Activated effector memory CD4-positive, alpha-beta T cell treated with anti-CD3 and anti-CD28 coated beads, Interleukin-2, amount 50 U/mL, for 16 hours (primary cell): ENCODE measurements at regions not wholly inside any gene's neighbourhood (a gene's known extent, or its start where the extent isn't known, plus 50 kb on each side); places are given as distances from the start of the nearest gene placed in this dataset.

Experiments
- DNase-seq: peaks from one replicate; pipeline ENCODE4 v3.0.0-alpha.2; 2020

DNA sequence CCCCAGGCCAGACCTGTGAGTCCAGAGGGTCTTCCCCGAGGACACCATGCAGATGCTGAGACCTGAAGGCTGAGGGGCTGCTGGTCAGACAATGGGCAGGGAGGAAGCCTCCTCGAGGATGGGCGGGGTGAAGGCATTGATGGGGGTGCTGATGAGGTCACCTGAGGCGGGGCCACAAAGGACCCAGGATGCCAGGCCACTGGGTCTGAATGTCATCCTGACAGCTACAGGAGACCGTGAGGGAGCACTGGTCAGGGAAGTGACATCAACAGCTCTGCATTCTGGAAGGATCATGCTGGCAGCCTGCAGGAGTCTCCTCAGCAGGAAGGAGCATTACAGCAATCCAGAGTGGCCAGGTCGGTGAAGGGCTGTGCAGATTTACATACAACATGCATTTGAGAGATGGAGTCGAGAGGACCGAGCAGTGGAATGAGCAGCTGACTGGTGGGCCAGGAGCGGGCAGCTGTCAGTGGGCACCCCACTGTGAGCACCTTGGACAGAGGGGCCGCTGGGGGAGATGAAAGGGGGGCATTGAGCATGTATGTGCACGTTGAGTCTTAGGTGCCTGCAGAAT, 77.7 kb upstream of the ADAMTS2 start:
- DNase-seq, result no peak

DNA sequence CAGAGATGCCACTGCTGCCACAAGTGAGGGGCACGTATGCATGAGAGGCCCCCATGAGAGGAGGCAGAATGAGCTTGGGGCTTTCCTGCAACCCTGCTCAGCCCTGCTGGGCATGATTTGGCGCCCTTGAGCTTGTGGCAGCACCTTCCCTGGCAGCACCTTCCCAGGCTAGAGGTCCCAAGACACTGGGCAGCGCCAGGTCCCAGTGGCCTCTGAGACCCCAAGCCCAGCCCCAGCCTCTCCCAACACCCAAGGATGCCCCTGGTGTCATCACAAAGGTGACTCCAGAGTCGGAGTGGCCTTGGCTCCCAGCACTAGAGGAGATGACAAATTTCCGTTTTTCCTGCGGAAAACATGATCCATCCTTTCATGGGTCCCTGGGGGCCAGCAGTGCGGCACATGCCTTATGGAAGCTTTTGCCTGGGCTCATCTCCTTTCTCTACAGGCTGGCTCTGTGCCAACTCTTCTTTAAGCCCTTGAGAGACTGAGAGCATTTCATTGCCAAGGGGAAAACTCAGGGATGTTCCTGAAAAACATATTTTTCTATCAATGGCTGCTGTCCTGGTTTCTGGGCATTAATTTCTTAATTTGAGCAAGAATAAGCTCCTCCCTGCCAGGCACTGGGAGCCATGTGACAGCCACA, 77.1 kb upstream of the ADAMTS2 start:
- no peak for DNase-seq

DNA sequence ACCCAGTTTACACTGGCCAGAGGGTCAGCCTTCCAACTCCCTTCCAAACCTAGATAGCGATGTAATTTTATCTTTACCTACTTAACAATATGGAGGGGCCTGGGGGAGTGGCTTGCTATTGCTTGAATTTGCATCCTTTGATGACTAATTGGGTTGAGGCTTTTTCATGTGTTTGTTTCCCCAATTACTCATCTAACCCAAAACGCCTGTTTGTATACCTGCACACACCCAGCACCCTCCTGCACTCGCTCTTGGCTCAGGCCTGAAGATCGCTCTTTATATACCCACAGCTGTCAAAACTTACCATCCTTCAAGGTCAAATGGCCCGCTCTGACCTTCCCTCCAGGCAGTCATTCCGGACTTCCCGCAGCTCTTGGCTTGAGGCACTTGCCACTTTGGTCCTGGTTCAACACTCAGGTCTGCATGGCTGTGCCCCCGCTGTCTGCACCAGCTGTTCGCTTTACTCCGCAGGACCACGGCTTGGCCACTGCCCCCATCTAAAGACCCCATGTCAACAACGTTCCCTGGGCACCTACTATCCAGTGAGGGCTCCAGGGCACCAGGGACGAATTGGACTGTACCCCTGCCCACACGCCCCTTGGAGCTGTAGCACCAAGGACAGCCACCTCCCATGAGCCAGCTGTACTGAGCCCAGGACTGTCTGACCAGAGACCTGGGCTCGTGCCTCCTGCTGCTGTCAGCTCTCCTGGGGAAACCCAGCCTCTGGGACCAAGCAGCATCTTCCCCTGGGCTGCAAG, 76.1 kb upstream of the ADAMTS2 start:
- DNase-seq, result no peak

DNA sequence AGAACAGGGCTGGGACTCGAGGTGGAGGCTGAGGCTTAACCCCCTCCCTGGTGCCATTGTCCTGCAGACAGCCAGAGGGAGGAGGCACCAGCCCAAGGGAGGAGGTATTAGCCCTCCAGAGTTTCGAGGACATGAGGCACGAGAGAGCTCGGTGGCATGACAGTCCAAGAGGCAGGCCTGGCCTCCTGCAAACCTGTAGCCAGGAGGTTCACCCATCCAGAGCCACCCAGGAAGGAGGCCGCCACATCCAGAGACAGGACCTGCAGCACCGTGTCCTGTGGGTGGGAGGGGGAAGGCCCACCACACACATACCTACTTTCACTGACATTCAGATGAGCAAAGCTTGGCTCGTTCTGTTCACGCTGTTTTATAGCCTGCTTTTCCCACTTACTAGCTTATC, 75.2 kb upstream of the ADAMTS2 start:
- no peak for DNase-seq

DNA sequence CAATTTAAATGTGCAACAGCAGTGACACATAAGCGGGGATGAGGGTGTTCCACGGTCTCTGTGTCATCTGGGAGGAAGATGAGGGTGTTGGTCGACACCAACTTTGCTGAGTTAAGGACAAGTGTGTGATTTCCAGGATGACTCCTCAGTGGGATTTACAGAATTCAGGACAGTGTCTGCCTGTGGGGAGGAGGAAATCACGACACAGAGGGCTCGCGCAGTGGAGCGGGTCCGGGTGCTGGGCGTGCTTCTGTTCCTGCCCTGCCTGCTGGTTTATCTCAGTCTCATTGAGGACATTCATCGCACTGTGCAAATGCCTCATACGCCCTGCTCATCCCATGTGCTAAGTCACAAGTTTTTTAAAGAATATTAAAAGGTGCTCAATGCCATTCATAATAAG, 73.7 kb upstream of the ADAMTS2 start:
- no peak for DNase-seq

DNA sequence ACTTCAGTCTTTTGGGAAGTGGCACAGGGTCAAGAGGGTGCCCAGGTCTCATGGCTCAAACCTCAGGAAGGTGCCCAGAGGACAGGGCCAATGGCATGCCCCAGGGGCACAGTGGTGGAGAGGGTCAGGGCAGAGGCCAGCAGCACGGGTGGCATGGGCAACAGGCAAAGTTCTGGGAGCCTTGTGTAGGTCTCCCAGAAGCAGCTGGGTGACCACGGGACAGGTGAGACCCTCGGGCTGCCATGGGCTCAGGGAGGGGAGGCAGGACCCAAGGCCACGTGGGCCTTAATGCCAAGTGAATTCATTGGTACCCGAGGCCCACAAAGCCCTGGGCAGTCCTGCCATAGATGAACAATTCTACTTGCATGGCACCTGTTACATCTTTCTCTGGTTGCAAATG, 72.4 kb upstream of the ADAMTS2 start:
- no peak for DNase-seq

DNA sequence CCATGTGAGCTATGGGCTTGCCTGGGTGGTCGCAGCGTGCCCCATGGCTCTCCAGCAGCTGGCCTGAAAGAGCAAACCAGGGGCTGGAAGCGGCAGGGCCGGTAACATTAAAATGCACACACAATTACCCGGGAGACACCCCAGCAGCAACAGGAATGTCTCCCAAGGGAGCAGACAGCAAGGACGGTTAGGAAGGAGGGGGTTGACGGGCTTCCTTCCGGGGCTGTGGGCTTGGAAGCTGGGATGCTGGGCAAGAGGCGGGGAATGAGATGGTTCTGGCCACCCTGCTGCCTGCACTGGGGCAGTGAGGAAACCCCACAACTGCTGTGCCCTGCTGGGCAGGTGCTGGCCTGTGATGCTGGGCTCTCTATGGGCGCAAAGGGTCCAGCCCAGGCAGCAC, 71.8 kb upstream of the ADAMTS2 start:
- no peak for DNase-seq

DNA sequence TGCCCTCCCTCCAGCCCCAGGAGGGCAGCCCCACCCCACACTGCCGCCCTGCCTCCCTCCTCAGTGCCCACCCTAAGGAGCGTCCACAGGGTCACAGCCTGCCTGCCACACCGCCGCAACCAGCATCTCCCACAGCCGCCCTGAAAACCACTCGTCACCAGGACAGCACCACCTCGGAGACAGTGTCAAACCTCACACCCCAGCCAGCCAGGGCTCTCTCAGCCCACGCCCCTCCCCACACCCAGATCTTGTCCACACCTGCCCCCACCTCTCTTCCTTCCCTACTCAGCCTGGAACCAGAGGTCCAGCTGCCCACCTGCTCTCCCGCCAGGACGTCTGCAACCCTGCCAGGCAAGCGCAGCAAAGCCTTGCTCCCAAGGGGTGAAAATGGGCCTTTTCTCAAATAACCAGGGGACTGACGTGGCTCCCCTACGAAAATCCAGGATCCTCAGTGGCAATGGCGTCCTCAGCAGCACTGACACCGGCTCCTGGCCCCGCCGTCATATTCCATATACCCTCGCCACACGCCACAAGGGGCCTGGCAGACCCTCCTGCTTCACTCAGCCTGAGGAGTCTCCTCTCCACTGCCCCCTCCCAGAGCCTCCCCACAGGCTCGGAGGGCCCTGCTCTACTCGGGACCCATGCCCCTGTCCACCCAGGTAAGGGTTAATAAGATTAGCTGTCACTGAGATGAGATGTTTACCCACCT, 71.0 kb upstream of the ADAMTS2 start:
- no peak for DNase-seq

DNA sequence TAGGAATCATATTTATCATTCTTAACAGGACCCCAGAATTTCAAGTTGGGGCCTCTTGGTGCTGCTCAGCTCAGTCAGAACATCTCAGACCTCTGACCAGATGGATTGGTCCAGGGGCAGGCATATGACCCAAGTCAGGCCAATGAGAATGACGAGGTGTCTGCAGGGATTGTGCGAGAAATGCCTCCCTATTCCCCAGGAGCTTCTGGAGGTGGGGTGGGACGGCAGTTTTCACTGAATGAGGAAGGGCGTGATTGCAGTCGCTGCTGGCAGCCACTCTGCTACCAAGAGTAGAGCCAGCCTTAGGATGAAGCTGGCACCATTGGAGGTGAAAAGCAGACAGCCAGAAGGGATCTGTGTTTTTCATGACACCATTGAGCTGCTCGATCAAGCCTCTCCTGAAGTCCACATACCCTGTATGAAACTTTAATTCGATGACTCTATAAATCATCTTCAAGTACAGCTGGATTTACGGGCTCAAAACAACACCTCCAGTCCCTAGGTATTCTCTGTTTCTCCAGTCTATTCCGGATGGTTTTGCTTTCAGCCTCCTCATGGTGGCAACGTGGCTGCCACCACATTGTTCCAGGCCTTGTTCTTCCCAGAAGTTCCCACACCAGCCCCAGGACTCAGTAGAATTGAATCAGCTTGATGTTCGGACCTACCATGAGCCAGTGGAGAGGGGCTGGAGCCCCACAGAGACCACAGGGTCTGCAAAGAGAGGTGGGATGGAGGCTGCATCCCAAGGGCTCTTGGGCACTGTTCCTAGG, 70.2 kb upstream of the ADAMTS2 start:
- no peak for DNase-seq

DNA sequence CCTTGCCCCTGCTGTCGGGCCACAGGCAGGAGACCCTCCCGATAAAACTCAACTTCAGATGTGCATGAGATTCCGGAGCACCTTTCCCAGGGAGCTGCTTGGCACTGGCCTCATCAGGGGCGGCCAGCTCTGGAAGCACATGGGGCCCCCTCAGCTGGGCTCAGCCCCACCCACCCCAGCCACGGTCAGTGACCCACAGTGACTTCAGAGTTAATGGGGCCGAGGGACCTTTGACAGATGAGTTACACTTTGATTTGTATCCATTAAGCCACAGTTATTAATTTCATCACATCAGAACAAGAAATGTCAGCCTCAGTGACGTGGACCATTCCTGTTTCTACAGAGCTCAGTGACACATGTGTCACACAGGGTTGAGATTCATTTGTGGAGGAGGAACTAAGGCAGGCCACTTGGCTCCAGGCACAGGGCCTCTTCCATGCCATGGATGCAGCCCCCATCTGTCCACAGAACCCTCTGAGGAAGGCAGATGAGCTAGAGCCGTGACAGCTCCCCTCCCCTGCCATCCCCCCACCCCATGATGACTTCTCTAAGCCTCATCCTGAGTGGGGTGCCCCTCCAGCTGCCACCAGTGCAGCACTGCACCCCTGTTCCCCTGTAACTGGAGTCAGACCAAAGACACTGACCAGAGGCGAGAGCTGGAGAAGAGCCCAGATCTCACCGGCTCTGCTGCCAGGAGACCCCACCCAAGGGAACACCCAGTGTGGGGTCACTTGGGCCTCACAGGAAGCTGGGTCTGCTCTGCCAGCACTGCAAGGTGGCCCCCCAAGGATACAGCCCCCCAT, 69.4 kb upstream of the ADAMTS2 start:
- no peak for DNase-seq

DNA sequence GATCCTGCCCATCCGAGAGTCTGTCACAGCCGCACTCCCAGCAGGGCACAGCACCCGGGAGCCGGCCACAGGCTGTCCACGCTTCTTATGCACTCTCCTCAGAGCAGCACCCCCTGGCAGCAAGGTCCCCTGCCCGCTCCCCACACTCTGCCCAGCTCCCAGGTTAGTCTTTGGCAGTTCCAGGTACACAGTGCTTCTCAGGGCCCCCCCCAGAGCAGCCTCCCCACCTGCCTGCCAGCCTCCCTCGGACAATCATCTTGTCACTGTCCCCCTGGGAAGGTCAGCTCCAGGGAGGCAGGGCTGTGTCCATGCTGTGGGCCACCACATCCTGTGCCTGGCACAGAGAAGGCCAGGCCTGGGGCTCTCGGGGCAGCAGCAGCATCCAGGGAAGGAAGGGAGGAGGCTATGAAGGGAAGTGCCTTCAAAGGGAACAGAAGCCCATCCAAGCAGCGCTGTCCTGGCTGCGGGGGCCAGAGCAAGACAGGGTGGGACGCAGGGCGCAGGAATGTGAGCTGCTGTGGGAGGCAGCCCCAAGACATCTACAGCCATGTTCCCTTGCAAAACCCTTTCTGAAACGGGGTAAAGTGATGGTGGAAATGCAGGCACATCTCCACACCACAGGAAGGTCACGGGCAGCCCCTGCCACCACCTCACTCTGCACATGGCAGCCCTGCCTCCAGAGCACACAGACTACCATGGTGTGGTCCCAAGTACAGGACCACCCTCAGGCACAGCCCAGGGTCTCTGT, 68.6 kb upstream of the ADAMTS2 start:
- no peak for DNase-seq

DNA sequence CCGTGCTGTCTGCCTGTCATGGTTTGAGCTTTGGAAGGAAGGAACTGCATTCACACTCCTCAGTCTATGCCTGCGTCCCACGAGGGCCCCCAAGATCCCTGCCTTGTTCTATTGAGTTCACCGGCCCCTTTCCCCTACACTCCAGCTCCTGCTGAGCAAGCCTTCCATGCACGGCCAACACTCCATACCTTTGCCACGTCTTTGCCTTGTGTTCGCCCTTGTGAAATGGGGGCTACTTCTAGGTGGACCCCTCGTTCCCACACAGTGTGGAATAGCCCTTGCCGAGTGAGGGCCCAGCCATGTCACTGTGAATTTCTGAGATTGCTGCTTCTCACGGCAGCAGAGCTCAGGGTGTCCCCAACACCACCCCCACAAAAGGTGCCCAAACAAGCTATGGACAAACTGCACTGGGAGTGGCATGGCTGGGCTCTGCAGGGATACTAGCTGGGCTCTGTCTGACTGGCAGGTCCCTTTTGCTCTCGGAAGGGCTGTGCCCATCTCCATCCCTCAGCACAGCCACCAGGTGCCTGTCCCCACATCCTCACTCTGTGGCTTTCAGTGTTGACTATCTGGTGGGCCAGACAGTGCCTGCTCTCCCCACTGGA, 67.9 kb upstream of the ADAMTS2 start:
- DNase-seq, result no peak

DNA sequence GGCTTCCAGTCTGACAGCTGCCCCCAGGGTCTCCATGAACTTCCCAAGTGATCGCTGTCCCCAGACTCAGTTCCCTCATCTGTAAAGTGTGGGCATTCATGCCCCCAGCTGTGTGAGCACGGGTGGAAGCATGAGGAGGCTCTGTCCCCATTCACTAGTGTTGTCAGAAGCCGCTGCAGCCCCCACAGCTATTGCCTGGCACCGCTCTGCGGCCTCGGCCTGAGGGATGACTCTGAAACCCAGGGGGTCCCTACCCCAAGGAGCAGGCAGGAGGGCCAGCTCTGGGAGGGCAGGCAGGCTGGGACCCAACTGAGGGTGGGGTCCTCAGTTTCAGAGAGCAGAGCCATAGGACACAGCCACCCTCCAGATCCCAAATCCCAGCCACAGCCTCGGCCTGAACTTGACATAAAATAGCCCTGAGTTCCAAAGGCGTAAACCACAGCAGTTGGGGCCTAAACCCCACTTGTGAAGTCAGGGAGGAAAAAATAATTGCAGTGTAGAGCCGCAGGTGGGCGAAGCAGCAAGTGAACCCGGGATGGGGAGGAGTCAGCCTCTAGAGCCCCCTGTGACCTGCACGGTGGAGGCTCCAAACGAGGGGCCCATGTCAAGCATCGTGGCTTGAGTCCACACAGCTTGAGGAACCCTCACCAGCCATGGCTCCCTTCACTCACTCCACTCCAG, 66.0 kb upstream of the ADAMTS2 start:
- no peak for DNase-seq

DNA sequence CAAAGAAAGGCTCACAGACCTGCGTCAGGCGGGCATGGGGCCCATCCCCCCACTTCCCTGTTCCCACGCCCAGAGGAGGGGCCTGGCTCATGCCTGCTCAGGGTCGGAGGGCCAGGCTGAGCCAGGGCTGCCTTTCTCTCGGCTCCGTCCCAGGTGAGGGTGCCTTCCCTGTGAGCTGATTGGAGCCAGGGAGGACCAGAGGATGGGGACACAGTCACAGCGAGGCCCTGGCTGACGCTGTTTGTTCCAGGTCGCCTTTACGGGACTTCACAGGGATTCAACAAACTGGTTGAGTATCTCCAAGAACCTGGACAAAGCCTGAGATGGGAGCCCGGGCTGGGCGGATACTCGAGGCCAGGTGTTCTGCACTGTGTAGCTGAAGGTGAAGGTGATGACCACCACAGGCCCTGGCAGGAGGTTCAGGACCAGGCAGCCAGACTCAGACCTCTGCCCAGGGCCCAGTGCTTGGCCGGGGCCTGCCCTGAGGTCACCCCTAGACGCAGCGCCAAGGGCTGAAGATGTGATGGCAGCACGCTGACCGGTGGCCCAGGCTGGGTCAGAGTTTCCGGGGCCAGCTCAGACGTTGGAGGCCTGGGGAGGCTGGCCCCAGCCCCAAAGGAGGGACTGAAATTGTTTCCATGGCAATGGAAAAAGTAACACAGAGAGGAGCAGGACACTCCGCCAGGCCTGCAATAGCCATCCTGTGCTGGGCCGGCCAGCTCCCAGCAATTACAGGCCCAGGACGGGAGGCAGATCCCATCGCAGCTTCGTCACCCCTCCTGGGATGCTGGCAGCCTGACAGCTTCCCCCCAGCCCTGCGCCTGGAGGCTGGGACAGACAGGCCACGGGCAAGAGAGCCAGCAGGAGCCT, 65.3 kb upstream of the ADAMTS2 start:
- DNase-seq, result no peak

DNA sequence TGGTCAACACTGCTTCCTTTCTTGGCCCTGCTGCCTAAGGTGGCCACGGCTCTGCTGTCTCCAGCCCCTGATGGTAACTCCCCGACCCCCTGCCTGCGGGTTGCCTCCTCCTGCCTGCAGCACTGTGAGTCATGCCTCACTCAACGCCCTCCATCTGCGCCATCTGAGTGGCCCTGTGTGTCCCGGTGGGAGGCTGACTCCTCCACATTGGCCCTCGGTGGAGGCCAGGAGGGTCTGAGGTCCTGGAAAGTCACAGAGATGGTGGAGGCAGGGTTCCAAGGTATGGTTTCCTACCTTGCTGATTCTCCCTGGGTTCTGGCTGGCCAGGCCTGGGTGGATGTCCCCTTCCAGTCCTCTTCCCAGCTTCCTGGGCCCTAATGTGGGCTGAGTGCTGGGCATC, 64.5 kb upstream of the ADAMTS2 start:
- DNase-seq, result no peak

DNA sequence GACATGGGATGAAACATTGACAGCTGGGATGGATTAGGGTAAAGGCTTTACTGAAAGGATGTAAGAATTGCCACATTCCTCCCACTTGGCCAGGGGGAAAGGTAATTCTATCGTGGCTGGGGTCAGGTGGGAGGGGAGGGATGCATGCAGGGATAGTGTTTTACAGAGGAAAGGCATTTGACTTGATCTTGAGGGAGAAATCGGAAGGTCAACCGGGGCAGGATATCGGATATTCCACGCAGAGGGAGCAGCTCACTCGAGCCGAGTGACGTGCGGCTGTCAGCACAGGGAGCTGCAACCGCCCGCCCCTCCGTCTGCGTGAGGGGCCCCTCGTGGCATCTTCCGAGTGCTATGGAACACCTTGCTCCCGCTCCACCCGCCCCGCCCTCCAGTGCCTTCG, 63.4 kb upstream of the ADAMTS2 start:
- DNase-seq, result no peak

DNA sequence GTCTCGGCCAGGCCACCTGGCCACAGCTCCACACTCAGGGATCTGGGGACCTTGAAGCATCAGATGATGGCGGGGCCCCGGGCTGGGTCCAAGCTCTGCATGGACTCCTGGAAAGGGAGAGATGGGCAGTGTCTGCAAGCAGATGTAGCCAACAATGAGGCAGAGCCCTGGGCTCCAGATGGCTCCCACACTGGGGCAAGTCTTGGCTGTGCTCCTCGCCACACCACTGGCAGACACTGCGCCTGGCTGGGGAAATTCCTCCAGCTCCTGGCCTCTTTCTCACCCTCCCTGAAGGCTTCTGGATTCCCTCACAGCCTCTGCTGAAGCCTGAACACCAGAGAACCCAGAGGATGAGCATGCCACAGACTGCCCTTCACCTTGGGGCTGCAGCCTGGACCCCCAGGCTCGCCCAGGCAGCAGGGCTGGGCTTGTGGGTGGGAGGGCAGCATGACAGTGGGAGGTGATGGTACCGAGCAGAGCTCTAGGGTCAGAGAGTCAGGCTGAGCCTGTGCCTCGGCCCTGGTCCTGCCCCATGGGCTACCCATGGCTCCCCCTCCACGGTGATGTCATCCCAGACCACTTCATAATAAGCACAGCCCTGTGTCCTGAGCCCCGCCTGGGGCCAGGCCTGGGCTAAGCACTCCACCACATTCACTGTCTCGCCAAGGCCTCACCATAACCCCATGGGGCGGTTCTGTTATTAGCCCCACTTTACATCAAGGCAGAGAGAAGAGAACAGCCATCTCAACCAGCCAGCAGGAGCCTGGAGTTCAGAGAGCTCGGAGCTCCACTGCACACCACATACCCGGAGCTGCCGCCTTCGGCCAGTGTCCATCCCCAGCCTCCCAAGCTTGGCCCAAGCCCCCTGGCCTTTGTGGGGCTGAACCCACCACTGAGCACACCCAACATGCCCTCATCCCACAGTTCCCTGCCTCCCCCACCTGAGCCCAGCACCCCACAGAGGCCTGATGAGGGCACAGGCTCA, 62.2 kb upstream of the ADAMTS2 start:
- no peak for DNase-seq
